GM12872 (cell line): ENCODE measurements at regions not wholly inside any gene's neighbourhood (a gene's known extent, or its start where the extent isn't known, plus 50 kb on each side); places are given as distances from the start of the nearest gene placed in this dataset.
A peak's percentile ranks its signal among the peaks of the same experiment; 100 is the strongest.

Experiments
- CTCF ChIP-seq: IDR thresholded peaks from 3 replicates; pipeline ENCODE4 v1.5.1; 2011; ENCODE audit warnings: low read depth, mild to moderate bottlenecking, low read length, moderate library complexity; ENCODE audit not compliant: insufficient read depth

DNA sequence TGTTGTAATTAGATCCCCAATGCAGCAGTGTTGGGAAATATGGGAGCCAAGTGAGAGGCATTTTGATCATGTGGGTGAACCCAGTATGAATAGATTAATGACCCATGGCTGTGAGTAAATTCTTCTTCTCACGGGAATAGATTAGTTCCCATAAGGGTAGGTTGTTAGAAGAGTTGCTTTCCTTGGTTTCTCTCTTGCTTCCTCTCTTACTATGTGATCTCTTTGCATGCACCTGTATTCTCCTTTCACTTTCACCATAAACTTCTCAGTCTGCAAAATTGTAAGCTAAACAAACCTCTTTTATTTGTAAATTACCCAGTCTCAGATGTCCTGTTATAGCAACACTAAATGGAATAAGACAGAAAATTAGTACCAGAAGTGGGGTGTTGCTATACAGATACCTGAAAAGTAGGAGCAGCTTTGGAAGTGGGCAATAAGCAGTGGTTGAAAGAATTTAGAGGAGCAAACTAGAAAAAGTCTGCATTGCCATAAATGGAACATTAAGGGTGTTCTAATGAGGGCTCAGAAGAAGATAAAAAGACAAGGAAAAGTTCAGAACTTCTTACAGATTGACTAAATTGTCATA, 1090.0 kb upstream of the ARRDC3 start:
- TF ChIP-seq CTCF, result no peak

GRCh38 chr5:92471861-92472260, 1088.7 kb upstream of the ARRDC3 start:
- TF ChIP-seq CTCF, result no peak

GRCh38 chr5:92470770-92471169, 1087.7 kb upstream of the ARRDC3 start:
- TF ChIP-seq CTCF, result peak; percentile 48

DNA sequence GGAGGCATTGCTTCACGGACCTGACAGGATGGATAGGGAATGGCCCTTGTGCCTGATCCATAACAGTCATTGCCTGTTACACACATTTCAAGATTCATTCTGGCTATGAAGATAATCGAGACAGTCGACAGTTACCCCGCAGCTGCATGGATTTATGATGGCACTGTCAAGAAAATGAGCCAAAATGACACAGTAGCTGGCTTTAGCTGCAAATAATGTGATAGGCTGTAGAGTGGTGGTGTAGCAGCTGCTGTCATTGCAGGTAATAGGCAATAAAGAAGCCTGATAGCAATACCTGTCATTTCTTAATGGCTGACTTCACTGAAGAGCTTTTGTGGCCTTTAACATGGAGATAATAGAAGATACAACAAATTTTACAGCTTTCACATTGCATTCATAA, 1085.2 kb upstream of the ARRDC3 start:
- no peak for TF ChIP-seq CTCF

GRCh38 chr5:92467695-92468094, 1084.6 kb upstream of the ARRDC3 start:
- TF ChIP-seq CTCF, result no peak

DNA sequence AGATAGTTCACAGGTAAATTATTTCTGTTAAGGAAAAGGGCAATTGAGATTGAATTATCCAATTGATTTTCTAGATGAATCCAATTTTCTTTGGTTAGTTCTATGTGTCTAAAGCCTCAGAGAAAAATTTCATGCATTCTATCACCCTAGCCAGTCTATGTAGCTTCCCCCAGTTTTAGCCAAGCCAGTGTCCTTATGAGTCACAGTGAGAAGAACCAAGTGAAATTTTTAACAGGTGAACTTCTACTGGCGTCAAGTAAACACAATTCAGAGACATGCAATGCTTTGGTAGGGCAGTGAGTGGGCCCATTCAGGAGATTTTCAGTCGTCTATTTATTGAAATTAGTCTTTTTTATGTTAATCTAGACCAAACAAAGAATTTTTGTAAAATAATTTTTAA, 1077.4 kb upstream of the ARRDC3 start:
- TF ChIP-seq CTCF, result no peak

DNA sequence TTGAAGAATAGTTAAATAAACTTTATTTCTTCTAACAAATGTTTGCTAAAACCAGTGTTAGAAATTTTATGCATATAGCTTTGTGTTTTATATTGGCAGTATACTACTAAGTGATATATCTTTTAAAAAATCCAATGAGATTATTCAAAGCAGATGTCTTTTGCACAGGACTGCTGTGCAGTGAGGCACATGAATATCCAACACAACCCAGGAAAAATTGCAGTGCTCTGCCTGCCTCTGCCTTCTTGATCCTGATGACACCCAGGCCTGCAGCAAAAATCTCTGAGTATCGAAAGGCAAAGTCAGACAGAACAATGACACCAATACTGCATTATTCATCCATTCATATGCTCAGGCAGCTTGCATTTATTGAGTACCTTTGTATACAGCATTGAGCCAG, 1076.5 kb upstream of the ARRDC3 start:
- TF ChIP-seq CTCF, result no peak
